ENCODE measurements at regions not wholly inside any gene's neighbourhood (a gene's known extent, or its start where the extent isn't known, plus 50 kb on each side); places are given as distances from the start of the nearest gene placed in this dataset.

DNA sequence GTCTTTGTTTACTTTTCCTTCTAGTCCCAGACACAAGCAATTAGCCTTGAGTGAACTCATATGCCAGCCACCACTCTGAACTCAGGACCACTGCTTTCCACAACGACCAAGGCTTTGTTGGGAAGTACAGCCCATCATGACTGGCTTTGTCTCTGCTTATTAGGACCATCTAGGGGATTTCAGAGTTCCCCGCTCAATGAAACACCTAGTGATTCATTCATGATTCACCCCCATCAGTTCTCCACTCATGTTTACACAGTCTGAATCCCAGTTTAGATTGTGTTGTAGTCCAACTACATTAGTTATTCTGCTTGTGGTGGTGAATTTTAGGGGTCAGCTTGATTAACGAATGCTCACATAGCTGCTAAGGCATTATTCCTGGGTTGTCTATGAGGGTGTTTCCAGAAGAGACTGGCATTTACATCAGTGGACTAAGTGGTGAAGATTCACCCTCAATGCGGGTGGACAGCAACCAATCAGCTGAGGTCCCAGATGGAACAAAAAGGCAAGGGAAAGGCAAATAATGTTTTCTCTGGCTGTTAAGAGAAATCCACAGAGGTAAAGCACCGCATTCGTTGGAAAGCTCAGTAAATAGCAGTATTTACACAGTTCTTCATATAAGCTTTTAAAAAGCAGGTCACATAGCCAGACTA, 122.7 kb downstream of the RGS21 start:
- H3K9me3 ChIP-seq, result no peaks in the 10 kb centered on the region
- TF ChIP-seq, protein P1, sequence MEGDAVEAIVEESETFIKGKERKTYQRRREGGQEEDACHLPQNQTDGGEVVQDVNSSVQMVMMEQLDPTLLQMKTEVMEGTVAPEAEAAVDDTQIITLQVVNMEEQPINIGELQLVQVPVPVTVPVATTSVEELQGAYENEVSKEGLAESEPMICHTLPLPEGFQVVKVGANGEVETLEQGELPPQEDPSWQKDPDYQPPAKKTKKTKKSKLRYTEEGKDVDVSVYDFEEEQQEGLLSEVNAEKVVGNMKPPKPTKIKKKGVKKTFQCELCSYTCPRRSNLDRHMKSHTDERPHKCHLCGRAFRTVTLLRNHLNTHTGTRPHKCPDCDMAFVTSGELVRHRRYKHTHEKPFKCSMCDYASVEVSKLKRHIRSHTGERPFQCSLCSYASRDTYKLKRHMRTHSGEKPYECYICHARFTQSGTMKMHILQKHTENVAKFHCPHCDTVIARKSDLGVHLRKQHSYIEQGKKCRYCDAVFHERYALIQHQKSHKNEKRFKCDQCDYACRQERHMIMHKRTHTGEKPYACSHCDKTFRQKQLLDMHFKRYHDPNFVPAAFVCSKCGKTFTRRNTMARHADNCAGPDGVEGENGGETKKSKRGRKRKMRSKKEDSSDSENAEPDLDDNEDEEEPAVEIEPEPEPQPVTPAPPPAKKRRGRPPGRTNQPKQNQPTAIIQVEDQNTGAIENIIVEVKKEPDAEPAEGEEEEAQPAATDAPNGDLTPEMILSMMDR (IDR thresholded peaks at IDR 0.05), result no peak
- H3K4me1 ChIP-seq (ENCODE audit: control insufficient read depth in 1 of 2, insufficient read depth in 1 of 2, low read depth in 1 of 2, low read length in 1 of 2), result no peaks in the 10 kb centered on the region
- H3K27ac ChIP-seq, result no peak overlapping the region
- H3K36me3 ChIP-seq, result no peaks in the 10 kb centered on the region
- H3K27me3 ChIP-seq, result no peaks in the 10 kb centered on the region
- no peak overlapping the region for H3K4me3 ChIP-seq (ENCODE audit: low read depth in 1 of 2, low read length in 1 of 2)

DNA sequence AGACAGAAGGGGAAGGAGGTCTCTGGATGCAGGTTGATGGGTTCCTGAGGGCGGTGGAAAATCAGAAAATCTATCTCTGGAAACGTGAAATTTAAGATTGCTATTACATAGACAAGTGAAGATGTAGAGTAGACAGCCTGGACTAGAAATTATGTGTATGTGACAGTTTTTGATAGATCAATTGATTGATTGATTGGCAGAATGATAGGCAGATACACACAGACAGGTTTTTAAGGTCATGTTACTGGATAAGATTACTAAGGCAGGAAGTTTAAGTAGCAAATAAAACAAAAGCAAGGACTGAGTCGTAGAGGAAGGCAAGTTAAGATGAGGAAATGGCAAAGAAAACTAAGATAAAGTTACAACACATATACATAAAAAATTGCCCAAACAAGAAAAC, 124.7 kb downstream of the RGS21 start:
- TF ChIP-seq, protein P1 (IDR thresholded peaks at IDR 0.05), result no peak
- Histone ChIP-seq H3K27me3 (no peaks in the 10 kb centered on the region), H3K36me3 (no peaks in the 10 kb centered on the region), H3K4me3 (ENCODE audit: low read depth in 1 of 2, low read length in 1 of 2) (no peak overlapping the region), H3K4me1 (ENCODE audit: control insufficient read depth in 1 of 2, insufficient read depth in 1 of 2, low read depth in 1 of 2, low read length in 1 of 2) (no peaks in the 10 kb centered on the region), H3K9me3 (no peaks in the 10 kb centered on the region), H3K27ac (no peak overlapping the region)

DNA sequence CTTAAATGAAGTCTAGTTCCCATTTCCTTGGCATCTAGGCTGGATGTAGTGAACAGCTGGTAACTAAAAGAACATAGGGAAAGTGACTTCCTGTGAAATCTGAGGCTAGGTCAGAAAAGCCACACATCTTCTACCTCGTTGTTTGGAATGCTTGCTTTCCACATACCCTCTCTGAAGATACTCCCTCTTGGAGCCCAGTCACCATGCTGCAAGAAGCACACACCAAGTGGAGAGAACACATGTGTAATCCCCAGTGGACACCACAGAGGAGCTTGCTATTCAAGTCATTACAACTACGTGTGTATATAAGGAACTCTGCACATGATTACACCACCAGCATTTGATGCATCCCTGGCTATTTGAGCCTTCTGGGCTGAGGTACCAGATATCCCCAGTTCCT, 125.9 kb downstream of the RGS21 start:
- Histone ChIP-seq H3K27me3 (no peaks in the 10 kb centered on the region), H3K9me3 (no peaks in the 10 kb centered on the region), H3K4me1 (ENCODE audit: control insufficient read depth in 1 of 2, insufficient read depth in 1 of 2, low read depth in 1 of 2, low read length in 1 of 2) (no peaks in the 10 kb centered on the region), H3K27ac (no peak overlapping the region), H3K36me3 (no peaks in the 10 kb centered on the region), H3K4me3 (ENCODE audit: low read depth in 1 of 2, low read length in 1 of 2) (no peak overlapping the region)
- TF ChIP-seq, protein P1 (IDR thresholded peaks at IDR 0.05), result no peak

DNA sequence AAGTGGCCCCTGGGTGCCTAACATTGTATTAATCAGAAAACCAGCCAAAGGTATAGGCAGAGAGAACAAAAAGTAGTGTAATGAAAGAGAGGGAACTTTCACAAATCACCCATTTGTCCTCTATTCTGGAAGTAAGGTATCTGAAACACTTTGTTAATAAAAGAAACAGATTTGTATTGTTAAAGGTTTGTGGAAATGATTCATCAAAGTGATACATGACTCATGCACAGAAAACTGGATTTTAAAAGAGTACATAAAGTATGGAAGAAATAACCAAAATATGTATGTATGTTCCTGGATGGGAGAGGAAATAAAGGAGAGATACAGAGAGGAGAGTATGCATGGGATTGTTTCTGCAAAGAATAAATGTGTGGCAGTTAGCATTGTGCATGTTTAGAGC, 126.8 kb downstream of the RGS21 start:
- TF ChIP-seq, protein P1 (IDR thresholded peaks at IDR 0.05), result no peak
- Histone ChIP-seq H3K27ac (no peak overlapping the region), H3K4me1 (ENCODE audit: control insufficient read depth in 1 of 2, insufficient read depth in 1 of 2, low read depth in 1 of 2, low read length in 1 of 2) (no peaks in the 10 kb centered on the region)

DNA sequence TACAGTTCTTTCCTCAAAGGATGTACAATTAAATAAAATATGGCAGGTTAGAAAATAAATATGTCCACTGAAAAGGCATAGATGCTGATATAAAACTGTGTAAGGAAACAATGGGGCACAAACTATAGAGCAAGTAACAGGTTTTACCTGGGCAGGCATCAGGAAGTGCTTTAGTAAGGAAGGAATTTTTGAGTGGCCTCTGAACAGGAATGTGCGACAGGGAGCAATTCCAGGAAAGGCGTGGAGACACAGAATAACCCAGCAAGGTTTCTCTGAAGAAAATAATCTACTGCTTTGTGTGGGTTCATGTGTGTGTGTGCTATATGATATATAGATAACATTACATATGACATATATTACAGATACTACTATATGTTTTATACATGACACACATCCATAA, 128.4 kb downstream of the RGS21 start:
- H3K4me3 ChIP-seq (ENCODE audit: low read depth in 1 of 2, low read length in 1 of 2), result no peak overlapping the region
- H3K27me3 ChIP-seq, result no peaks in the 10 kb centered on the region
- H3K27ac ChIP-seq, result no peak overlapping the region
- no peaks in the 10 kb centered on the region for H3K4me1 ChIP-seq (ENCODE audit: control insufficient read depth in 1 of 2, insufficient read depth in 1 of 2, low read depth in 1 of 2, low read length in 1 of 2)
- TF ChIP-seq, protein P1 (IDR thresholded peaks at IDR 0.05), result no peak
- H3K36me3 ChIP-seq, result no peaks in the 10 kb centered on the region
- no peaks in the 10 kb centered on the region for H3K9me3 ChIP-seq

More for the DNA sequence above, 126.8 kb downstream of the RGS21 start:
- Histone ChIP-seq H3K27me3 (no peaks in the 10 kb centered on the region), H3K9me3 (no peaks in the 10 kb centered on the region), H3K4me3 (ENCODE audit: low read depth in 1 of 2, low read length in 1 of 2) (no peak overlapping the region), H3K36me3 (no peaks in the 10 kb centered on the region)

All from neutrophil (primary cell).